ENCODE measurements at regions not wholly inside any gene's neighbourhood (a gene's known extent, or its start where the extent isn't known, plus 50 kb on each side); places are given as distances from the start of the nearest gene placed in this dataset.

GRCh38 chr2:198595721-198596120, 791.3 kb downstream of the PLCL1 start:
- in situ Hi-C loops (cut with MboI) (no loop called here), intact Hi-C loops (cut with micrococcal nuclease) (no loop called here)
- no peak overlapping the region for H3K9ac ChIP-seq (ENCODE audit: insufficient read depth in 1 of 2, low read depth in 2 of 2, low read length in 2 of 2)
- H3K27ac ChIP-seq (ENCODE audit: extremely low read depth, low read depth, low read length), result no peak overlapping the region
- no peak overlapping the region for H2AFZ ChIP-seq (ENCODE audit: low read depth, low read length)
- ChIA-PET CTCF (ENCODE audit: low intra/inter-chr PET ratio) (no interaction called here), POLR2A (no interaction called here)
- H3K4me2 ChIP-seq (ENCODE audit: insufficient read depth, low read length), result no peak overlapping the region
- no peak for DNase-seq (ENCODE audit: extremely low read depth in 1 of 4, low spot score in 3 of 4)
- TF ChIP-seq CREBBP (IDR thresholded peaks at IDR 0.05; ENCODE audit: low read depth, low read length) (no peak), ZNF445 (CRISPR knock-in tag; IDR thresholded peaks at IDR 0.05; ENCODE audit: low read depth) (no peak), NFIC (IDR thresholded peaks at IDR 0.05) (no peak), EZH2 (IDR thresholded peaks at IDR 0.05; ENCODE audit: borderline replicate concordance, low read depth, low read length) (no peak), GATAD2B (IDR thresholded peaks at IDR 0.05; ENCODE audit: borderline replicate concordance) (no peak), U2AF1 (optimal IDR thresholded peaks at IDR 0.05; ENCODE audit: low read depth, low read length) (no peak), IFI16 (CRISPR knock-in tag; IDR thresholded peaks at IDR 0.05) (no peak), ZNF408 (CRISPR knock-in tag; IDR thresholded peaks at IDR 0.05; ENCODE audit: low read depth) (no peak), SAP30 (IDR thresholded peaks at IDR 0.05; ENCODE audit: borderline replicate concordance, insufficient read depth, low read depth, low read length, poor library complexity, severe bottlenecking) (no peak), FOXK2 (conservative IDR thresholded peaks at IDR 0.05 in 1 of 2, IDR thresholded peaks at IDR 0.05 in 1 of 2; ENCODE audit: low read depth in 2 of 2) (no peak), ZNF263 (CRISPR knock-in tag; IDR thresholded peaks at IDR 0.05; ENCODE audit: borderline replicate concordance) (no peak), NELFE (IDR thresholded peaks at IDR 0.05; ENCODE audit: insufficient read depth, insufficient read length) (no peak), ZNF511 (CRISPR knock-in tag; IDR thresholded peaks at IDR 0.05) (no peak), MEIS2 (IDR thresholded peaks at IDR 0.05; ENCODE audit: partially characterized antibody) (no peak)
- H3K36me3 ChIP-seq (ENCODE audit: control insufficient read depth, insufficient read depth, low read length), result no peaks in the 10 kb centered on the region
- H3K27me3 ChIP-seq (ENCODE audit: control insufficient read depth in 2 of 2, insufficient read depth in 2 of 2, low read length in 2 of 2), result no peaks in the 10 kb centered on the region
- no peak for FAIRE-seq
- no peaks in the 10 kb centered on the region for H3K4me1 ChIP-seq (replicated peaks in 1 of 2; ENCODE audit: control insufficient read depth in 2 of 2, insufficient read depth in 2 of 2, low read length in 2 of 2)
- no TSS peak for BruUV-seq (replicated peaks)
- H3K79me2 ChIP-seq (ENCODE audit: control insufficient read depth, insufficient read depth, low read length), result no peaks in the 10 kb centered on the region
- ATAC-seq, result no peak
- H4K20me1 ChIP-seq (replicated peaks; ENCODE audit: control insufficient read depth, insufficient read depth, low read length), result no peaks in the 10 kb centered on the region
- no peaks in the 10 kb centered on the region for H3K9me1 ChIP-seq (ENCODE audit: control insufficient read depth, insufficient read depth, low read length)
- H3K9me3 ChIP-seq (replicated peaks; ENCODE audit: control insufficient read depth, insufficient read depth, low read depth, low read length), result no peaks in the 10 kb centered on the region
- H3K4me3 ChIP-seq, result no peak overlapping the region
